NCI-H2171 treated with DMSO at 0.1 percent for 48 hours (cell line): ENCODE measurements at regions not wholly inside any gene's neighbourhood (a gene's known extent, or its start where the extent isn't known, plus 50 kb on each side); places are given as distances from the start of the nearest gene placed in this dataset.

Source experiments
- DNase-seq: peaks from one replicate; lab custom pipeline; 2025; lab: John Stamatoyannopoulos, UW

- no peak for DNase-seq
Measured at GRCh38 chr6:26149240-26149639, 62.0 kb downstream of the HFE start.

- no peak for DNase-seq
Measured at GRCh38 chr6:26152226-26153101, 65.2 kb downstream of the HFE start.

DNA sequence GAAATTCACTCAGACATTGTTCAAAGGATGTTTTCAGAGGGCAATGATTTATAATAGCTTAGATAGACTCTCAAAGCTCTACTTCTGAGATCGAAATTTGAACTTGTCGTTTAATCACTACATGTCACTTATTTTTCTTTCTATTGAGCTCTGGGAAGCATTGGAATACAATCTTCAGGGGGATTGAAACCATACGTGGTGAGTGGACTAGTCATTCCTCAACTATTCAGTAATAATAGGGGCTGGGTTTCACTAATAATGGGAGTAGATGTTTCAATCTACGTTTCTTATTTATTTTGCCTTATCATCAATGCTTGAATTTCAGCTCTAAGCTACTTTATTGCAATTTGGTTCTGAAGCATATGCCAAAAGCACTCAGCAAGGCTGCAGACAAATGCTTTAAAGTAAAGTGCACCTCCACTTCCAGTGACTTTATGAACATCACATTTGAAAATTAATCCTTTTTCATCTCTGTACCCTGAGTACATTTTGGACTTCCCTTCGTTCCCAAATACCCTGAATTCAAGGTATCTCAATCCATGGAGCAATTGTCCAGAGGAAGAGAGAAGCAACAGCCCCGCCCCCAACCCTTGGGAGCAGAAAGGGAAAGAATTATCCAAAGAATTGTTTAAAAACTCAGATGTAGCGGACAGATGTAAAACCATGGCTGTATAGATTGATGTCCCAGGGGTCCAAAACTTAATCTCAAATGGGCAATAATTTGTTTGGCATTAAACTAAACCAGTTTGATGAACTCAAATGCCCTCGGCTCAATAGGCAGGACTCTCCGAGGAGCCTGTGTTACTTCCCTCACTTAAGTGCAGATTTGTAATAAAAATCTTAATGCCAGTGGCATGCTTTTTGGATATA is 68.1 kb downstream of the HFE start:
- peak; percentile 58 for DNase-seq

- DNase-seq = peak; percentile 84
Measured at GRCh38 chr6:26156105-26156849, 69.0 kb downstream of the HFE start.

GRCh38 chr6:26156850-26157250 is 69.6 kb downstream of the HFE start:
- peak; percentile 87 for DNase-seq

GRCh38 chr6:26157251-26158075 is 70.2 kb downstream of the HFE start:
- DNase-seq = peak; percentile 99

GRCh38 chr6:26158076-26158580 is 70.9 kb downstream of the HFE start:
- no peak for DNase-seq

- peak; percentile 69 for DNase-seq
Measured at GRCh38 chr6:26158581-26159356, 71.5 kb downstream of the HFE start.

- DNase-seq = peak; percentile 67
Measured at GRCh38 chr6:26159357-26160273, 72.4 kb downstream of the HFE start.

- DNase-seq = no peak
Measured at GRCh38 chr6:26161322-26161721, 74.1 kb downstream of the HFE start.

GRCh38 chr6:26162399-26162798 is 75.2 kb downstream of the HFE start:
- no peak for DNase-seq

DNA sequence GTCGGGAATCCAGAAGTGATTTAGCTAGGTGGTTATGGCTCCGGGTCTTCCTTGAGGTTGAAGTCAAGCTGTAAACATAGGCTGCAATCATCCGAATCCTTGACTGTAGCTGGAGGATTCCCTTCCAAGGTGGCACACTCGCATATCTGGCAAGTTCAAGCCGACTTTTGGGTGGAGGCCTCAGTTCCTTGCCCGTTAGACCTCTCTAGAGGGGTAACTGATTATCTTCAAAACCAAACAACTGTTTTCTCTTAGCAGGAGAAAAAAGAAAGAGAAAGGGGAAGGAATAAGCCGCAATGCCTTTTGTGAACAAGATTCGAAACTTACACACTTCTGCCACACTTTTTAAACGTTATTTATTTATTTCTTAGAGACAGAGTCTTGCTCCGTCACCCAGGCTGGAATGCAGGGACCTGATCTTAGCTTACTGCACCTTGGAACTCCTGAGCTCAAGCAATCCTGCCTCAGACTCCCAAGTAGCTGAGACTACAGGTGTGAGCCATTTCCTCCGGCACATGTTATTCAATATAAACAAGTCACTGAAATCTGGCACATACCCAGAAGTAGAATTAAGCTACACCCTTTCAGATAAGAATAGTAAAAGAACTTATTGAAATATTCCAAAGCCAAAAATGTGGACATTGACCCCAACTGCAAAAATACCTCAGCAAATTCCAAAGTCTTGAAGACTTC is 76.3 kb downstream of the HFE start:
- DNase-seq = no peak

- DNase-seq = no peak
Measured at GRCh38 chr6:26164120-26164505, 76.9 kb downstream of the HFE start.

GRCh38 chr6:26165261-26165790 is 78.1 kb downstream of the HFE start:
- no peak for DNase-seq

DNA sequence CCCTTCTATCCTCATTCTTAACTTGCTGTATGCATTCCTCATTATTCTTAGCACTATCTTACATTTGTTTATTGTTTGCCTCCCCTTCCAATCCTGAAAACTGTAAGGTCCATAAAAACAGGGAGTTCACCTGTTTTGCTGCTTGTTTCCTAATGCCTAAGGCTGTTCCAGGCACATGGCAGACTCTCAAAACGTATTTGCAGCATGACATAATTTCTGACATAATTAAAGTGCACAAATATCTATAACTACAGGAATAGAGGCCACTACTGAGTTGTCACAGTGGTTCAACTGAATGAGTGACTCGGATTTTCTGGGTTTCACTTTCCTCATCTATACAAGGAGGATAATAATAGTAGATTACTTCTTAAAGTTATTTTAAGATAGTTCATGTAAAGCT is 83.0 kb downstream of the HFE start:
- no peak for DNase-seq

- no peak for DNase-seq
Measured at GRCh38 chr6:26170951-26171841, 84.0 kb downstream of the HFE start.

DNA sequence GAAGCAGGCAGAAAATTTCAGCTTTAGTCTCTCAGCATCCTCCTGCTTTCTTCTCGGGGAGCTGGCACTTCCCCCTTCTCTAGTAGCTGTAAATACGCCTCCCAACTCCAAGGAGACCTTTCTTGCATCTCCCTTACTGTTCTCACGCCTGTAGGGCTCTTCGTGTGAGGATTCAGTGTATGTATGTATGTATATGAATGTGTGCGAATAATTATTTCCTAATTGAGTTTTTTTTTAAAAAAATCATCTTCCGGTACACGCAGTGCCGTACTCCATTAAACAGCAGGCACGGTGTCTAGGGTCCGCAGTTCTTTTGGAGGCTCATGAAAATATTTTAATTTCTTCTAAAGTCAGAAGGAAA is 85.4 kb downstream of the HFE start:
- peak; percentile 77 for DNase-seq

- no peak for DNase-seq
Measured at GRCh38 chr6:26173836-26174145, 86.6 kb downstream of the HFE start.
